GM13976 (cell line): ENCODE measurements at regions not wholly inside any gene's neighbourhood (a gene's known extent, or its start where the extent isn't known, plus 50 kb on each side); places are given as distances from the start of the nearest gene placed in this dataset.
"Not testable (repeated sequence)": the region's sequence is repeated elsewhere in the genome, so short reads cannot be mapped to it uniquely, and the experiment has no call there.

Experiments used
- DNase-seq: peaks from one replicate; pipeline ENCODE4 v3.0.0; 2012; ENCODE audit warnings: low spot score
- CTCF ChIP-seq: IDR thresholded peaks from 2 replicates; pipeline ENCODE4 v1.5.1; 2012; ENCODE audit warnings: borderline replicate concordance, mild to moderate bottlenecking; ENCODE audit not compliant: insufficient read depth; ENCODE audit errors: extremely low read depth, missing control alignments, control extremely low read depth
- in situ Hi-C: fragments of 300-500 bp; cut with MboI; formaldehyde crosslinking; loops from one replicate; pipeline ENCODE4 v1.12.0; 2022; ENCODE audit warnings: low sequenced_read_pairs, mixed read lengths, inconsistent platforms; ENCODE audit not compliant: unreplicated experiment

GRCh38 chr6:169108753-169109152 is 144.9 kb downstream of the THBS2 start:
- in situ Hi-C loops, result no loop called here
- TF ChIP-seq CTCF, result no peak
- no peak for DNase-seq

GRCh38 chr6:169106176-169106575 is 147.5 kb downstream of the THBS2 start:
- no peak for DNase-seq
- in situ Hi-C loops, result no loop called here
- TF ChIP-seq CTCF, result no peak

GRCh38 chr6:169101981-169102380 is 151.7 kb downstream of the THBS2 start:
- in situ Hi-C loops, result no loop called here
- no peak for DNase-seq
- no peak for TF ChIP-seq CTCF

- DNase-seq, result no peak
- in situ Hi-C loops, result no loop called here
- no peak for TF ChIP-seq CTCF
Observed at GRCh38 chr6:169101036-169101805, 152.4 kb downstream of the THBS2 start.

GRCh38 chr6:169099411-169100202 is 154.0 kb downstream of the THBS2 start:
- in situ Hi-C loops, result no loop called here
- no peak for DNase-seq
- TF ChIP-seq CTCF, result no peak

GRCh38 chr6:169098651-169099050 is 155.0 kb downstream of the THBS2 start:
- in situ Hi-C loops, DNase-seq: not testable (repeated sequence)

GRCh38 chr6:169098116-169098515 is 155.5 kb downstream of the THBS2 start:
- in situ Hi-C loops, result no loop called here
- TF ChIP-seq CTCF, result no peak
- DNase-seq, result no peak
